ENCODE measurements at regions not wholly inside any gene's neighbourhood (a gene's known extent, or its start where the extent isn't known, plus 50 kb on each side); places are given as distances from the start of the nearest gene placed in this dataset.
"Not testable (repeated sequence)": the region's sequence is repeated elsewhere in the genome, so short reads cannot be mapped to it uniquely, and the experiment has no call there.

DNA sequence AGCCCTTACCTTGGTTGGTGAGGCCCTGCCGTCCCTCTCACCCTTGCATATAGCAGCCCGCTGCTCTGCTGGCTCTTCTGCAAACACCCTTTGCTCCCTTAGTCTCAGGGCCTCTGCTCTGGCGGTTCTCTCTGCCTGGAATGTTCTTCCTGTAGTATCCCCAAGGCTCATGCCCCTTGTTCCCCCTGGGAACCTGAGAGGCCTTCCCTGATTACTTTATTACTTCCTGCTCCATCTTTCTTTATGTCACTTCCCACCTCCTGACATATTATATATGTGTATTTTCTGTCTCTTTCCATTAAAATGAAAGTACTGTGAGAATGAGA is 73.9 kb upstream of the SPRY4 start:
- H3K4me3 ChIP-seq (ENCODE audit: low read length), result no peak overlapping the region
- no peak for TF ChIP-seq EZH2phosphoT487 (IDR thresholded peaks at IDR 0.05; ENCODE audit: low read depth)
- no peaks in the 10 kb centered on the region for H3K4me1 ChIP-seq (ENCODE audit: low read length)
- H3K9me3 ChIP-seq (ENCODE audit: insufficient read depth, low read length), result no peaks in the 10 kb centered on the region
- no peaks in the 10 kb centered on the region for H4K20me1 ChIP-seq (ENCODE audit: insufficient read depth, low read length)
- H3K4me2 ChIP-seq (ENCODE audit: low read length), result no peak overlapping the region
- no peaks in the 10 kb centered on the region for H3K27me3 ChIP-seq (ENCODE audit: low read depth, low read length)
- H3K36me3 ChIP-seq (replicated peaks; ENCODE audit: low read depth, low read length), result no peaks in the 10 kb centered on the region
- no peaks in the 10 kb centered on the region for H3K79me2 ChIP-seq (ENCODE audit: low read length)
- no peak overlapping the region for H3K9ac ChIP-seq (ENCODE audit: low read length)
- no peak overlapping the region for H3K27ac ChIP-seq (ENCODE audit: low read length)
- no peak overlapping the region for H2AFZ ChIP-seq (ENCODE audit: low read depth, low read length)

DNA sequence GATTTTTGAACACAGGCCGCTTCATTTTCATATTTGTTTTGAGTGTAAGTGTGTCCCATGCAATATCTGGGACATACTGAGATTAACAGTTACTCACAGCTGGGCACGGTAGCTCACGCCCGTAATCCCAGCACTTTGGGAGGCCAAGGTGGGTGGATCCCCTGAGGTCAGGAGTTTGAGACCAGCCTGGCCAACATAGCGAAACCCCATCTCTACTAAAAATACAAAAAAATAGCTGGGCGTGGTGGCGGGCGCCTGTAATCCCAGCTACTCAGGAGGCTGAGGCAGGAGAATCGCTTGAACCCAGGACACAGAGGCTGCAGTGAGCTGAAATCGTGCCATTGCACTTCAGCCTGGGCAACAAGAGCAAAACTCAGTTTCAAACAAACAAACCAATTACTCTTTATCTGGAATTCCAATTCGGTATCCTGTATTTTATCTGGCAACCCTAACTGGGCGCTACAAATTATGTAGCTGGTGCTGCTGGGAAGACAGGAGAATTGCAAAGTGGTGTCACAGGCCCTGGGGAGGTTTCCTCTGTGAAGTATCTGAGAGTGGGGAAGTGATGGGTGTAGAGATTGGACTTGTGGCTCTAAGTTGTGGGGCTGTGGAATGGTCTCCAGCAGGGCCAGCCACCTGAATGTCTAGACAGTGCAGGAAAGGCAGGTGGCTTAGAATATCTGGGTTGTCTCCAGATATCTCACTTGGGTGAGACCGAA is 73.3 kb upstream of the SPRY4 start:
- H3K79me2 ChIP-seq (ENCODE audit: low read length); H3K4me2 ChIP-seq (ENCODE audit: low read length); H3K27ac ChIP-seq (ENCODE audit: low read length); H2AFZ ChIP-seq (ENCODE audit: low read depth, low read length); H3K9me3 ChIP-seq (ENCODE audit: insufficient read depth, low read length); H3K9ac ChIP-seq (ENCODE audit: low read length); H3K4me1 ChIP-seq (ENCODE audit: low read length); H3K36me3 ChIP-seq (replicated peaks; ENCODE audit: low read depth, low read length); H3K4me3 ChIP-seq (ENCODE audit: low read length); H3K27me3 ChIP-seq (ENCODE audit: low read depth, low read length); H4K20me1 ChIP-seq (ENCODE audit: insufficient read depth, low read length): not testable (repeated sequence)

DNA sequence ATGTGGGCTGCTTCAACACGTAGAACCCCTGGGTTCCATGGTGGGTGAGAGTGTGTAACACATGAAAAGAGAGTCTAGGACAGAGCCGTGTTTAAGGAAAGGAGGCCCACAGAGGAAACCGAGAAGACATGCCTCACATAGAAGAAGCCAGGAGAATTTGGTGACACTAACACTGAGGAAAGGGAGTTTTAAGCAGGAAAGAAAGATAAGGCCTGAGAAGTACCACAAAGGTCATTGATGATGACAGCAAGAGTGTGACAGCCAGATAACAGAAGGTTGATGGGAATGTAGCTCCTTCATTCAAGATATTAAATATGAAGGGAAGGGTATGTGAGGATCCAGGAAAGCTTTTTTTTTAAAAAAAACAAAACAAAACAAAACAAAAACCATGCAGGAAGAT is 72.4 kb upstream of the SPRY4 start:
- no peaks in the 10 kb centered on the region for H3K27me3 ChIP-seq (ENCODE audit: low read depth, low read length)
- no peaks in the 10 kb centered on the region for H3K9me3 ChIP-seq (ENCODE audit: insufficient read depth, low read length)
- no peak overlapping the region for H3K4me3 ChIP-seq (ENCODE audit: low read length)
- H3K9ac ChIP-seq (ENCODE audit: low read length), result no peak overlapping the region
- H4K20me1 ChIP-seq (ENCODE audit: insufficient read depth, low read length), result no peaks in the 10 kb centered on the region
- no peaks in the 10 kb centered on the region for H3K4me1 ChIP-seq (ENCODE audit: low read length)
- H3K4me2 ChIP-seq (ENCODE audit: low read length), result no peak overlapping the region
- H3K27ac ChIP-seq (ENCODE audit: low read length), result no peak overlapping the region
- H2AFZ ChIP-seq (ENCODE audit: low read depth, low read length), result no peak overlapping the region
- H3K79me2 ChIP-seq (ENCODE audit: low read length), result no peaks in the 10 kb centered on the region
- H3K36me3 ChIP-seq (replicated peaks; ENCODE audit: low read depth, low read length), result no peaks in the 10 kb centered on the region
- TF ChIP-seq EZH2phosphoT487 (IDR thresholded peaks at IDR 0.05; ENCODE audit: low read depth), result no peak
- TF ChIP-seq, protein P1, sequence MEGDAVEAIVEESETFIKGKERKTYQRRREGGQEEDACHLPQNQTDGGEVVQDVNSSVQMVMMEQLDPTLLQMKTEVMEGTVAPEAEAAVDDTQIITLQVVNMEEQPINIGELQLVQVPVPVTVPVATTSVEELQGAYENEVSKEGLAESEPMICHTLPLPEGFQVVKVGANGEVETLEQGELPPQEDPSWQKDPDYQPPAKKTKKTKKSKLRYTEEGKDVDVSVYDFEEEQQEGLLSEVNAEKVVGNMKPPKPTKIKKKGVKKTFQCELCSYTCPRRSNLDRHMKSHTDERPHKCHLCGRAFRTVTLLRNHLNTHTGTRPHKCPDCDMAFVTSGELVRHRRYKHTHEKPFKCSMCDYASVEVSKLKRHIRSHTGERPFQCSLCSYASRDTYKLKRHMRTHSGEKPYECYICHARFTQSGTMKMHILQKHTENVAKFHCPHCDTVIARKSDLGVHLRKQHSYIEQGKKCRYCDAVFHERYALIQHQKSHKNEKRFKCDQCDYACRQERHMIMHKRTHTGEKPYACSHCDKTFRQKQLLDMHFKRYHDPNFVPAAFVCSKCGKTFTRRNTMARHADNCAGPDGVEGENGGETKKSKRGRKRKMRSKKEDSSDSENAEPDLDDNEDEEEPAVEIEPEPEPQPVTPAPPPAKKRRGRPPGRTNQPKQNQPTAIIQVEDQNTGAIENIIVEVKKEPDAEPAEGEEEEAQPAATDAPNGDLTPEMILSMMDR (IDR thresholded peaks at IDR 0.05; ENCODE audit: low read depth, low read length), result no peak

DNA sequence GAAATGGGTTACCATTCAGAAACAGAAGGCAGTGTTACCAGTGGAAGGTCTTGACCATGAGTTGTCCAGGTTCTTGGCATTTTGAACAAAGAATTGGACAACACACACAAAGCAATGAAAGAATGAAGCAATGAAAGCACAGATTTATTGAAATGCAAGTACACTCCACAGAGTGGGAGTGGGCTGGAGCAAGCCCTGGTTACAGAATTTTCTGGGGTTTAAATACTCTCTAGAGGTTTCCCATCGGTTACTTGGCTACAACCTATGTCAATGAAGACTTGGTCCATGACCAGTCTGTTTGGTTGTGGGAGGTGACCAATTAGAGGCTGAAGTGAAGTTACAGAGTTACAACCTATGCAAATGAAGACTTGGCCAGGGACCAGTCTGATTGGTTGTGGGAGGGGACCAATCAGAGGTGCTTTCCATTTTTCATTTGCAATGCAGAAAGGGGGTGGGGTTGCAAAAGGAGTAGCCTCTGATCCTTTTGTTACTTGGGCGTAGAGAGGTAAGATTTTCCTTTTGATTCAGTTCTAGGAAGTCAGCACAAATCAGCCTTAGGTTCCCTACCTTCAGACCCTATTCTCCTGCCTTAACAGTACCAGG is 71.7 kb upstream of the SPRY4 start:
- Histone ChIP-seq H3K79me2 (ENCODE audit: low read length) (no peaks in the 10 kb centered on the region), H2AFZ (ENCODE audit: low read depth, low read length) (no peak overlapping the region), H3K9ac (ENCODE audit: low read length) (no peak overlapping the region), H3K27me3 (ENCODE audit: low read depth, low read length) (no peaks in the 10 kb centered on the region), H3K36me3 (replicated peaks; ENCODE audit: low read depth, low read length) (no peaks in the 10 kb centered on the region), H4K20me1 (ENCODE audit: insufficient read depth, low read length) (no peaks in the 10 kb centered on the region), H3K4me2 (ENCODE audit: low read length) (no peak overlapping the region), H3K27ac (ENCODE audit: low read length) (no peak overlapping the region), H3K9me3 (ENCODE audit: insufficient read depth, low read length) (no peaks in the 10 kb centered on the region), H3K4me3 (ENCODE audit: low read length) (no peak overlapping the region), H3K4me1 (ENCODE audit: low read length) (no peaks in the 10 kb centered on the region)
- TF ChIP-seq, protein P1 (IDR thresholded peaks at IDR 0.05; ENCODE audit: low read depth, low read length), result no peak

DNA sequence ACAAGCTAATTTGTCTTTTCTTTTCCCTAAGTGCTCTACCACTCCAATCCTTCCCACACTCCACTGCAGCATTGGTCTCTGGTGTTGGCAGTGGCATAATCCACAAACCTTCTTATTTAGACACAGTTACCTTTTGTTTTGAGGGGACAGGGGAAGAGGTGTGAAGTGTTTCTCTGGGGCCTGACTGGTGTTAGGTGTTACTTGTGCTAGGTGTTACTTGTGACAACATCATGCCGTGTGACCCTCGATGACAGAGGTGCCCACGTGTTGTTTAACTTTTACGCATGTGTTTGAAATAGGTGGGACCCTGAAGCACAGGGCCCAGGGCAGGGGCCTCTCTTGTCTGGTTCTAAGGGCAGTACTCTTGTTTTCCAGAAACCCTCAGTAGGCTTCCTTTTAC is 70.5 kb upstream of the SPRY4 start:
- no peak overlapping the region for H2AFZ ChIP-seq (ENCODE audit: low read depth, low read length)
- no peak overlapping the region for H3K4me3 ChIP-seq (ENCODE audit: low read length)
- no peak for TF ChIP-seq EZH2phosphoT487 (IDR thresholded peaks at IDR 0.05; ENCODE audit: low read depth)
- TF ChIP-seq, protein P1 (IDR thresholded peaks at IDR 0.05; ENCODE audit: low read depth, low read length), result no peak
- H3K4me1 ChIP-seq (ENCODE audit: low read length), result no peaks in the 10 kb centered on the region
- H3K79me2 ChIP-seq (ENCODE audit: low read length), result no peaks in the 10 kb centered on the region
- H3K27ac ChIP-seq (ENCODE audit: low read length), result no peak overlapping the region
- no peaks in the 10 kb centered on the region for H3K9me3 ChIP-seq (ENCODE audit: insufficient read depth, low read length)
- no peaks in the 10 kb centered on the region for H3K36me3 ChIP-seq (replicated peaks; ENCODE audit: low read depth, low read length)
- H3K9ac ChIP-seq (ENCODE audit: low read length), result no peak overlapping the region
- H3K4me2 ChIP-seq (ENCODE audit: low read length), result no peak overlapping the region
- no peaks in the 10 kb centered on the region for H3K27me3 ChIP-seq (ENCODE audit: low read depth, low read length)
- H4K20me1 ChIP-seq (ENCODE audit: insufficient read depth, low read length), result no peaks in the 10 kb centered on the region
